Dedifferentiated amniotic fluid mesenchymal stem cell (primary cell): ENCODE measurements at regions not wholly inside any gene's neighbourhood (a gene's known extent, or its start where the extent isn't known, plus 50 kb on each side); places are given as distances from the start of the nearest gene placed in this dataset.
A peak's percentile ranks its signal among the peaks of the same experiment; 100 is the strongest.

ENCODE experiments used
- DNase-seq: peaks from one replicate; pipeline ENCODE4 v3.0.0-alpha.2; 2016; ENCODE audit errors: extremely low spot score

DNA sequence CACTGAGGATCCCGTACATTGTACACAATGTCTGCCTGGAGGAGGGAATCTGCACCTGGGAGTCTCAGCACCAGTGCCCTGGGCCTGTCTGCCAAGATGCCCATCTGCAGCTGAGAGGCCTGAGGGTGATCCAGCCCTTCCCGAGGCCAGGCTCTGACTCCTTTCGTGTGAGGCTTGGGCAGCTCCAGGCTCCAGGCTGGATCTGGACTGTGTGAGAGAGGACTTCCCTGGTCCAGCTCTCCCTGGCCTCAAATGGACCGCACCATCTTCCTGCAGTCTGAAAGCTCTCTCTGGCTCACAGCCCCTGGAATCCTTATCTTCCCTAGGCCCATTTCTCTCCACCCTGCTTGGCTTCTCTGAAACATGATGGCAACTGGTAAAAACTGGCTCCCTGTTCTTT is 324.6 kb downstream of the DYSF start:
- DNase-seq = no peak

GRCh38 chr2:71776227-71776626 is 322.9 kb downstream of the DYSF start:
- DNase-seq = no peak

DNA sequence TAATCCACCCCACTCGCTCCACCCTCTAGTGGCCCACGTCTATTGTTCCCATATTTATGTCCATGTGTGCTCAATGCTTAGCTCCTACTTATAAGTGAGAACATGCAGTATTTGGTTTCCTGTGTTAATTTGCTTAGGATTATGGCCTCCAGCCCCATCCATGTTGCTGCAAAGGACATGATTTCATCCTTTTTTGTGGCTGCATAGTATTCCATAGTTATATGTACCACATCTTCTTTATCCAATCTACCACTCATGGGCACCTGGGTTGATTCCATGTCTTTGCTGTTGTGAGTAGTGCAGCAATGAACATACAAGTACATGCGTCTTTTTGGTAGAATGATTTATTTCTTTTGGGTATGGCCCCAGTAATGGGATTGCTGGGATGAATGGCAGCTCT is 319.9 kb downstream of the DYSF start:
- DNase-seq = no peak

GRCh38 chr2:71772510-71773172 is 319.3 kb downstream of the DYSF start:
- no peak for DNase-seq

- no peak for DNase-seq
These were observed 314.3 kb downstream of the DYSF start for GRCh38 chr2:71767663-71768062.

DNA sequence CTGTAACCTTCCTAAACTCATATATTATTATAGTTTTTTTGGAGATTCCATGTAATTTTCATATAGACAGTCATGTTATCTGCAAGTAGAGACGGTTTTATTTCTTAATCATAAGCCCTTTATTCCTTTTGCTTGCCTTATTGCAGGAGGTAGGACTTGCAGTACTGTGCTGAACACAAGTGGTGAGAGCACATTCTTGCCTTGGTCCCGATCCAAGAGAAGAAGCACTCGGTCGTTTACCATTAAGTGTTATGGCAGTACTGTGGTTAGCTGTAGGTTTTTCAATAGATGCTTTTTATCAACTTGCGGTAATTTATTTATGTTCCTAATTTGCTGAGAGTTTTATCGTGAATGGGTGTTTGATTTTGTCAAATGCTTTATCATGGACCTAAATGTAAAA is 305.7 kb downstream of the DYSF start:
- DNase-seq = no peak

- no peak for DNase-seq
These were observed 304.0 kb downstream of the DYSF start for GRCh38 chr2:71757351-71757750.

DNA sequence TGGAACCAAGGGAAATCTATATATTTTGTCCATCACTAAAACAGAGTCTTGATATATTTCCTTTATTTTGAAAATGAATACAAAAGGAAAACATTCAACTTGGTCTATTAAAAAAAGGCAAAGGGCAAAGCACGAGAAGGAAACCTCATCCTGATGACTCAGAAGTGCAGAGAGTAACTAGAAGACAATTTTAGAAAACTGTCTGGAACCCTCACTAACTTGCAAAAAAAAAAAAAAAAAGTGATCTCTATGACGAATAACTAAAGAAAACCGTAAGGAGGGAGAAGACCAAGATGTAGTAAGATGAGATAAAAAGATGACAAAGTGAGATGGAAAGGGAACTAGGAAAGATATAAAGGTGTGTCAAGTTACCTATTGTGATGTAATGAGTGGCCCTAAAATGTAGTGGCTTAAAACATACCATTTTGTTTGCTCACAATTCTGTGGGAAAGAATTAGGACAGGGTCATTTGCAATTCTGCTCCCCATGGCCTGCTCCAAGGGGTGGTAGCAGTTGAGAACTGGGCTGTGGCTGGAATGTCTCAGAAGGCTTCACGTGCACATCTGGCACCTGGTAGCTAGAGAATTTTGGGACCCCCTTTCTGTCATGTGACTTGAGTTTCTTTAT is 303.0 kb downstream of the DYSF start:
- no peak for DNase-seq

DNA sequence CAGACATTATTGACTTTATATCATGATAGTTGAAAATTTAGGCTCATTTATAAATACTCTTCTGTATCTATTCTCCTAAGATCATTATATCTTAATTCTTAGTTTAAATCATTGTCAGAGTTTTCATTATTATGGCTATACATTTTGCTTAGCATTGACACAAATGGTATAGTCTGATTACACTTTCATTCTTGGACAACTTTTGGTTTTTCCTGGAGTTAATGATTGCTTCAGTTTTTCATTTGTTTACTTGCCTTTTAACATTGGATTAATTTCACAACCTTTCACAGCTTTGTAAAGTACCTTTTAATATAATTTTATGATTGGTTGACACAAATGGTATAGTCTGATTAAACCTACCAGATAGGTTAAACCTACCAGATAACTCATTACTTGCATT is 298.2 kb downstream of the DYSF start:
- DNase-seq = no peak

GRCh38 chr2:71749671-71750101 is 296.3 kb downstream of the DYSF start:
- no peak for DNase-seq

- DNase-seq = no peak
These were observed 294.9 kb downstream of the DYSF start for GRCh38 chr2:71748227-71748626.

- no peak for DNase-seq
These were observed 294.2 kb downstream of the DYSF start for GRCh38 chr2:71747559-71747958.

DNA sequence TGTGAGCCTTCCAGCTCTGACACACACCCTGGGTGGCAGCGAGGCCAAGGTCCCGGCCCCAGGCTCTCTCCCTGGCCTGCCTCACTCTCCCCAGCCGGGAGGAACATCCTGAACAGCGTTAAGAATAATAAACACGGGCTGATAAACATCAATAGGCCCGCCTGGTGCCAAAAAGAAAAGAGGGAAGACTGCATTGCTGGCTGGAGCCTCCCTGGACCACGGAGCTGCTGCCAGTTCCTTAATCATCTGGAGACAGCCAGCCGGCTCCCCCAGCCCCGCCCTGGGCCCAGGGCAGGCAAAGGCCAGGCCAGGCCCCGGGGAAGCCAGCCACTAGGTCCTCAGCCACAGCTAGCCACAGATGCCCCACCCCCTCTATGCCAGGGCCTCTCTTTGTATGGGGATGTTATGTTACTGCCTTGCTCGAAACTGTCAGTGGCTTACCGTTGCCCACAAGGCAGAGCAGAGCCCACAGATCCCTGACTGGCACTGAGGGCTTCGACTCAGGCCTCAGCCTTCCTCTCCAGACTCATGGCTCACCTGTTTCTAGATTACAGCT is 293.7 kb downstream of the DYSF start:
- DNase-seq = no peak

GRCh38 chr2:71744781-71745180 is 291.4 kb downstream of the DYSF start:
- no peak for DNase-seq

DNA sequence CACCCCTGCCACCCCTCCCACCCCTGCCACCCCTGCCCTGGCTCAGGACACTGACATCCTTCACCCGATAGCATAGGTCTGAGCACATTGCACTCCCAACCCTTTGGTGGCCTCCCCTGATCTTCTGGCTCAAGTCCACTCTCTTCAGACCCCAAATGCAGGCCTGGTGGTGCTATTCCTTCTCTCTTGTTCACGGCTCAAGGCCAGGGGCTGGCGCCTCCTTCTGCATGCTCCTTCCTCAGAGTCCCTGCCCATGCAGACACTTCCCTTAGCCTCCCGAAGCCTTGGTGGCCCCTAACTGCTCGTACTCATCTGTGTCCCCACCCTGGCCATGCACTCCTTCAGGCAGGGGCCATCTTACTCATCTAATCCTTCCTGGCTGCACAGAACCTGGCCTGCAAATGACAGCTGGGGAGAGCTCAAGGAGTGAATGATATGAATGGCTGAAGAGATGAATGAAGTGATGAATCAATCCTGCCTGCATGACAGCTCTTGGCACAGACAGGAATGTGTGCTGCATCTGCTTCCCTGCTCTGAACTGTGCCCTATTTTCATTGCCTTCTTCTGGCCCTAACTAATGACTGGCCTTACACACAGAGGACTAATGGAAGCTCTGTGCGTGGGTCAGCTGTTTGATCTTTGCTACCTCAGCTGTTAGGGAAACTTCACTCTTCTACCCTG is 290.8 kb downstream of the DYSF start:
- no peak for DNase-seq

DNA sequence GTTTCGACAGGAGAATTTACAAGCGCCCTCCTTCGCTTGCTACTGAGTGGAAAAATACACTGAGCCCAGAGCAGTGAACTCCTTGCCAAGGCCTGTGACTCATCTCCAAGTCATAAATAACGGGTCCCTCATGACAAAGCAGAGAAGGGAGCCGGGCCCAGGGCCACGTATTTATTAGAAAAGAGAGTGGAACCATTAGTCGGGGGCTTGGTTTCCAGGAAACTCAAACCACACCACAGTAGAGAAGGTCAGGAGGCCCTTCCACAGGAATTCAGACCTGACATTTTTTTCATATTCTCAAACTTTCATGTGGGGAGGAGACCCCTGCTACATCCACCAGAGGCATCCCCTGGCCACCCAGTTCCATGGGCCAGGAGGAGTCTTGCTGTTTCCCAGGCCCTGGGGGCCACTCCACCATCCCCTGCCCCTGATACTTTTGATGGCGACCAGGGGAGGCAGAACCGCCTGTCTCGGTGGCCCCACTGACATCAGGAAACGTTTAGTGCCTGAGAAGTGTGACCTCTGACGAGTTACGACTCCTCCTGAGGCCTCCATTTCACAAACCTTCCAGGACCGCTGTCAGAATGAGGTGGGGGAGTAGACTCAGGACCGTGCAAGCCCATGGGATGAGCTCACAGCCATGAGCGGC is 289.7 kb downstream of the DYSF start:
- peak; percentile 81 for DNase-seq

GRCh38 chr2:71736986-71737385 is 283.6 kb downstream of the DYSF start:
- no peak for DNase-seq

- no peak for DNase-seq
These were observed 282.9 kb downstream of the DYSF start for GRCh38 chr2:71736091-71736861.
